PC-3 (cell line): ENCODE measurements at regions not wholly inside any gene's neighbourhood (a gene's known extent, or its start where the extent isn't known, plus 50 kb on each side); places are given as distances from the start of the nearest gene placed in this dataset.

ENCODE experiments used
- CTCF ChIP-seq: fragments of 300-600 bp; sonication (generic); conservative IDR thresholded peaks from 2 replicates; pipeline ENCODE4 v1.5.1; 2017; ENCODE audit warnings: antibody characterized with exemption, low read depth, mild to moderate bottlenecking, low read length
- EZH2 ChIP-seq: fragments of 300-600 bp; sonication (generic); IDR thresholded peaks from one replicate; pipeline ENCODE4 v1.6.1; 2017; ENCODE audit warnings: antibody characterized with exemption, mild to moderate bottlenecking, low read length; ENCODE audit not compliant: unreplicated experiment
- EZH2phosphoT487 ChIP-seq: fragments of 300-600 bp; sonication (generic); IDR thresholded peaks from 2 replicates; pipeline ENCODE4 v1.6.1; 2018; ENCODE audit warnings: mild to moderate bottlenecking, antibody characterized with exemption, low read length, borderline replicate concordance

DNA sequence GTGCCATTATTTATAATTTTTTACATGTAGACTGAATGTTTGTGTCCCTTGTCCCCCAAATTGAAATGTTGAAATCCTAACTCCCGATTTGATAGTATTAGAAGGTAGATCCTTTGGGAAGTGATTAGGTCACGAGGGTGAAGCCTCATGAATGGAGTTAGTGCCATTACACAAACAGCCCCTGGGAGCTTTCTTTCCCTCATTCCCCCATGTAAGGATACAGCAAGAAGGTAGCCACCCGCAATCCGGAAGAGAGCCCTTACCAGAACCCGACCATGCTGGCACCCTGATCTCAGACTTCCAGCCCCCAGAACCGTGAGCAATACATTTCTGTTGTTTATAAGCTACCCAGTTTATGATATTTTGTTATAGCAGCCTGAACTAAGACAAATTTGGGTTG, 143.2 kb downstream of the NPIPB5 start:
- no peak for TF ChIP-seq CTCF
- no peak for TF ChIP-seq EZH2phosphoT487
- no peak for TF ChIP-seq EZH2
